ENCODE measurements at regions not wholly inside any gene's neighbourhood (a gene's known extent, or its start where the extent isn't known, plus 50 kb on each side); places are given as distances from the start of the nearest gene placed in this dataset.
"Not testable (repeated sequence)": the region's sequence is repeated elsewhere in the genome, so short reads cannot be mapped to it uniquely, and the experiment has no call there.

- DNase-seq, result no peak
- in situ Hi-C loops (cut with HindIII; ENCODE audit: low pct_ligation_motif_present, low pct_unique_long_range_greater_than_20kb, low sequenced_read_pairs), result no loop called here
Measured at GRCh38 chr2:147424766-147425165, 420.1 kb upstream of the ACVR2A start.

- in situ Hi-C loops (cut with HindIII; ENCODE audit: low pct_ligation_motif_present, low pct_unique_long_range_greater_than_20kb, low sequenced_read_pairs), result no loop called here
- DNase-seq, result no peak
Measured at GRCh38 chr2:147420947-147421675, 423.7 kb upstream of the ACVR2A start.

GRCh38 chr2:147420517-147420916, 424.3 kb upstream of the ACVR2A start:
- in situ Hi-C loops (cut with HindIII; ENCODE audit: low pct_ligation_motif_present, low pct_unique_long_range_greater_than_20kb, low sequenced_read_pairs), result no loop called here
- DNase-seq, result no peak

- peak; percentile 36 for DNase-seq
- in situ Hi-C loops (cut with HindIII; ENCODE audit: low pct_ligation_motif_present, low pct_unique_long_range_greater_than_20kb, low sequenced_read_pairs), result no loop called here
Measured at GRCh38 chr2:147416099-147416498, 428.7 kb upstream of the ACVR2A start.

- in situ Hi-C loops (cut with HindIII; ENCODE audit: low pct_ligation_motif_present, low pct_unique_long_range_greater_than_20kb, low sequenced_read_pairs); DNase-seq: not testable (repeated sequence)
Measured at GRCh38 chr2:147414656-147415055, 430.2 kb upstream of the ACVR2A start.

- in situ Hi-C loops (cut with HindIII; ENCODE audit: low pct_ligation_motif_present, low pct_unique_long_range_greater_than_20kb, low sequenced_read_pairs), result no loop called here
- no peak for DNase-seq
Measured at GRCh38 chr2:147408357-147408756, 436.5 kb upstream of the ACVR2A start.

GRCh38 chr2:147405651-147406050, 439.2 kb upstream of the ACVR2A start:
- DNase-seq, result no peak
- in situ Hi-C loops (cut with HindIII; ENCODE audit: low pct_ligation_motif_present, low pct_unique_long_range_greater_than_20kb, low sequenced_read_pairs), result no loop called here

- no peak for DNase-seq
- in situ Hi-C loops (cut with HindIII; ENCODE audit: low pct_ligation_motif_present, low pct_unique_long_range_greater_than_20kb, low sequenced_read_pairs), result no loop called here
Measured at GRCh38 chr2:147398996-147399395, 445.8 kb upstream of the ACVR2A start.

- in situ Hi-C loops (cut with HindIII; ENCODE audit: low pct_ligation_motif_present, low pct_unique_long_range_greater_than_20kb, low sequenced_read_pairs), result no loop called here
Measured at GRCh38 chr2:147398301-147398700, 446.5 kb upstream of the ACVR2A start.

GRCh38 chr2:147396890-147397289, 447.9 kb upstream of the ACVR2A start:
- in situ Hi-C loops (cut with HindIII; ENCODE audit: low pct_ligation_motif_present, low pct_unique_long_range_greater_than_20kb, low sequenced_read_pairs), result no loop called here
- DNase-seq, result no peak

More at GRCh38 chr2:147398301-147398700, 446.5 kb upstream of the ACVR2A start:
- DNase-seq, result no peak

GRCh38 chr2:147394179-147394790, 450.5 kb upstream of the ACVR2A start:
- in situ Hi-C loops (cut with HindIII; ENCODE audit: low pct_ligation_motif_present, low pct_unique_long_range_greater_than_20kb, low sequenced_read_pairs), result no loop called here
- no peak for DNase-seq

GRCh38 chr2:147392180-147392579, 452.6 kb upstream of the ACVR2A start:
- DNase-seq, result no peak
- in situ Hi-C loops (cut with HindIII; ENCODE audit: low pct_ligation_motif_present, low pct_unique_long_range_greater_than_20kb, low sequenced_read_pairs), result no loop called here

GRCh38 chr2:147390475-147390874, 454.4 kb upstream of the ACVR2A start:
- in situ Hi-C loops (cut with HindIII; ENCODE audit: low pct_ligation_motif_present, low pct_unique_long_range_greater_than_20kb, low sequenced_read_pairs), result no loop called here
- no peak for DNase-seq

GRCh38 chr2:147389218-147389617, 455.6 kb upstream of the ACVR2A start:
- in situ Hi-C loops (cut with HindIII; ENCODE audit: low pct_ligation_motif_present, low pct_unique_long_range_greater_than_20kb, low sequenced_read_pairs), result no loop called here
- no peak for DNase-seq

- in situ Hi-C loops (cut with HindIII; ENCODE audit: low pct_ligation_motif_present, low pct_unique_long_range_greater_than_20kb, low sequenced_read_pairs), result no loop called here
- DNase-seq, result no peak
Measured at GRCh38 chr2:147388217-147388616, 456.6 kb upstream of the ACVR2A start.

GRCh38 chr2:147386284-147386683, 458.5 kb upstream of the ACVR2A start:
- no peak for DNase-seq
- in situ Hi-C loops (cut with HindIII; ENCODE audit: low pct_ligation_motif_present, low pct_unique_long_range_greater_than_20kb, low sequenced_read_pairs), result no loop called here

GRCh38 chr2:147385600-147385999, 459.2 kb upstream of the ACVR2A start:
- in situ Hi-C loops (cut with HindIII; ENCODE audit: low pct_ligation_motif_present, low pct_unique_long_range_greater_than_20kb, low sequenced_read_pairs), result no loop called here
- no peak for DNase-seq

GRCh38 chr2:147384659-147385058, 460.2 kb upstream of the ACVR2A start:
- in situ Hi-C loops (cut with HindIII; ENCODE audit: low pct_ligation_motif_present, low pct_unique_long_range_greater_than_20kb, low sequenced_read_pairs), result no loop called here
- DNase-seq, result no peak

GRCh38 chr2:147382322-147382948, 462.4 kb upstream of the ACVR2A start:
- in situ Hi-C loops (cut with HindIII; ENCODE audit: low pct_ligation_motif_present, low pct_unique_long_range_greater_than_20kb, low sequenced_read_pairs), result no loop called here
- no peak for DNase-seq

GRCh38 chr2:147378403-147378802, 466.4 kb upstream of the ACVR2A start:
- no peak for DNase-seq
- in situ Hi-C loops (cut with HindIII; ENCODE audit: low pct_ligation_motif_present, low pct_unique_long_range_greater_than_20kb, low sequenced_read_pairs), result no loop called here
